ENCODE measurements at regions not wholly inside any gene's neighbourhood (a gene's known extent, or its start where the extent isn't known, plus 50 kb on each side); places are given as distances from the start of the nearest gene placed in this dataset.
"Not testable (repeated sequence)": the region's sequence is repeated elsewhere in the genome, so short reads cannot be mapped to it uniquely, and the experiment has no call there.

GRCh38 chr12:131437706-131438492, 273.0 kb upstream of the SFSWAP start:
- no peak for DNase-seq (ENCODE audit: low spot score, unreplicated experiment)
- Mint-ChIP-seq H3K27me3 (peaks cover 20% of the 10 kb centered on the region), H3K4me1 (ENCODE audit: low read depth) (peaks cover 5% of the 10 kb centered on the region), H3K9me3 (ENCODE audit: low read depth) (no peaks in the 10 kb centered on the region), H3K4me3 (ENCODE audit: low read depth) (no peak overlapping the region), H3K27ac (no peak overlapping the region), H3K36me3 (ENCODE audit: insufficient read depth) (no peaks in the 10 kb centered on the region)
- TF ChIP-seq, protein P1, sequence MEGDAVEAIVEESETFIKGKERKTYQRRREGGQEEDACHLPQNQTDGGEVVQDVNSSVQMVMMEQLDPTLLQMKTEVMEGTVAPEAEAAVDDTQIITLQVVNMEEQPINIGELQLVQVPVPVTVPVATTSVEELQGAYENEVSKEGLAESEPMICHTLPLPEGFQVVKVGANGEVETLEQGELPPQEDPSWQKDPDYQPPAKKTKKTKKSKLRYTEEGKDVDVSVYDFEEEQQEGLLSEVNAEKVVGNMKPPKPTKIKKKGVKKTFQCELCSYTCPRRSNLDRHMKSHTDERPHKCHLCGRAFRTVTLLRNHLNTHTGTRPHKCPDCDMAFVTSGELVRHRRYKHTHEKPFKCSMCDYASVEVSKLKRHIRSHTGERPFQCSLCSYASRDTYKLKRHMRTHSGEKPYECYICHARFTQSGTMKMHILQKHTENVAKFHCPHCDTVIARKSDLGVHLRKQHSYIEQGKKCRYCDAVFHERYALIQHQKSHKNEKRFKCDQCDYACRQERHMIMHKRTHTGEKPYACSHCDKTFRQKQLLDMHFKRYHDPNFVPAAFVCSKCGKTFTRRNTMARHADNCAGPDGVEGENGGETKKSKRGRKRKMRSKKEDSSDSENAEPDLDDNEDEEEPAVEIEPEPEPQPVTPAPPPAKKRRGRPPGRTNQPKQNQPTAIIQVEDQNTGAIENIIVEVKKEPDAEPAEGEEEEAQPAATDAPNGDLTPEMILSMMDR (IDR thresholded peaks at IDR 0.05; ENCODE audit: unreplicated experiment) = no peak

GRCh38 chr12:131438493-131438835, 272.4 kb upstream of the SFSWAP start:
- H3K36me3 Mint-ChIP-seq (ENCODE audit: insufficient read depth); DNase-seq (ENCODE audit: low spot score, unreplicated experiment); H3K9me3 Mint-ChIP-seq (ENCODE audit: low read depth); H3K27ac Mint-ChIP-seq; H3K4me1 Mint-ChIP-seq (ENCODE audit: low read depth); H3K4me3 Mint-ChIP-seq (ENCODE audit: low read depth): not testable (repeated sequence)
- peaks cover 20% of the 10 kb centered on the region for H3K27me3 Mint-ChIP-seq

GRCh38 chr12:131438881-131439280, 272.0 kb upstream of the SFSWAP start:
- no peak for DNase-seq (ENCODE audit: low spot score, unreplicated experiment)
- H3K4me3 Mint-ChIP-seq (ENCODE audit: low read depth) = no peak overlapping the region
- H3K4me1 Mint-ChIP-seq (ENCODE audit: low read depth) = peaks cover 5% of the 10 kb centered on the region
- H3K36me3 Mint-ChIP-seq (ENCODE audit: insufficient read depth) = no peaks in the 10 kb centered on the region
- H3K27me3 Mint-ChIP-seq = peaks cover 20% of the 10 kb centered on the region
- no peaks in the 10 kb centered on the region for H3K9me3 Mint-ChIP-seq (ENCODE audit: low read depth)
- no peak overlapping the region for H3K27ac Mint-ChIP-seq
- TF ChIP-seq, protein P1 (IDR thresholded peaks at IDR 0.05; ENCODE audit: unreplicated experiment) = peak; percentile 37

GRCh38 chr12:131439752-131440151, 271.1 kb upstream of the SFSWAP start:
- H3K4me1 Mint-ChIP-seq (ENCODE audit: low read depth); H3K4me3 Mint-ChIP-seq (ENCODE audit: low read depth); H3K36me3 Mint-ChIP-seq (ENCODE audit: insufficient read depth); H3K9me3 Mint-ChIP-seq (ENCODE audit: low read depth); DNase-seq (ENCODE audit: low spot score, unreplicated experiment); H3K27ac Mint-ChIP-seq: not testable (repeated sequence)
- H3K27me3 Mint-ChIP-seq = peaks cover 14% of the 10 kb centered on the region

DNA sequence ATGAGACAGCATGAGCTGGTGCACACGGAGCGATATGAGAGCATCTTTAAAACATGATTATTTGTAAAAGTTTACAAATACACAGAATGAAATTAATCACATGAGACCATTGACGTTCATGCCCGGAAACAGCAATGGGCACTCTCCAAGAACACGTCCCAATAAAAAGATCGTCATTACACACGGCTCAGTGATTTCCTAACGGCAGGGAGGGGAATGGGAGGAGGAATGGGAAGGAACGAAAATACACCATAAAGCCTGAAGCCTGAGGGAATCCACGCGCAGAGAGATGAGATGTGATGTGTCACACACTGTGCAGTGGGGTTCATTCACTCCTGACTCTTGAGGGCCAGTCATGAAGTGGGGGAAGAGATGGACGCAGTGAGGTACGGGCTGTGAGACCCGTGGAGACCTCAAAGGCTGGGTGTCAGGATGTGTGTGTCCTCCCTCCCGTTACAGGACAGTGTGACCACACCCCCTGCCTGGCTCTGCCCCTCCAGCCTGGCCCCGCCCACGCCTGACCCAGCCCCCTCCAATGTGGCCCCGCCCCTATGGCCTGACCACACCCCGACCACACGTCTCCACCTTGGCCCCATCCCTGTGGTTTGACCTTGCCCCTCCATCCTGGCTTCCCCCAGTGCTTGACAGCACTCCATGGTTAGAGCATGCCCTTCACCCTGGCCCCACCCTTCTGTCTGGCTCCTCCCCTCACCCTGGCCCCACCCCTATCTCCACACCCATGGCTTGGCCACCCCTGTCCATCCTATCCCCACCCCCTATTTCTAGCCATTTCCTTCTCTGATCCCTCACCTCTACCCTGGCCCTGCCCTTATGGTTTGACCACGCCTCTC, 270.5 kb upstream of the SFSWAP start:
- DNase-seq (ENCODE audit: low spot score, unreplicated experiment); H3K27me3 Mint-ChIP-seq; H3K9me3 Mint-ChIP-seq (ENCODE audit: low read depth); H3K4me3 Mint-ChIP-seq (ENCODE audit: low read depth); H3K4me1 Mint-ChIP-seq (ENCODE audit: low read depth); H3K36me3 Mint-ChIP-seq (ENCODE audit: insufficient read depth); H3K27ac Mint-ChIP-seq: not testable (repeated sequence)

DNA sequence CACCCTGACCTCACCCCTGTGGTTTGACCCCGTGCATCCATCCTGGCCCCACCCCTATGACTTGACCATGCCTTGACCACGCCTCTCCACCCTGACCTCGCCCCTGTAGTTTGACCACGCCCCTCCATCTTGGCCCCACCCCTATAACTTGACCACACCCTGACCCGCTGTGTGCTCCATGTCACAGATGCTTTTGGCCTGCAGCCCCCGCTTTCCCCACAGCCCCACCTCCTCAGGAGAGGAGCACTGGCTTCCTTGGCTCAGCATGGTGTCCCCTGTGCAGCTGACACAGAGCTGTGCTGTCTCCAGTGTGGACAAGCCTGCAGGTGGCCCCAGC, 269.9 kb upstream of the SFSWAP start:
- no peak overlapping the region for H3K27ac Mint-ChIP-seq
- H3K9me3 Mint-ChIP-seq (ENCODE audit: low read depth) = no peaks in the 10 kb centered on the region
- no peak overlapping the region for H3K4me3 Mint-ChIP-seq (ENCODE audit: low read depth)
- H3K27me3 Mint-ChIP-seq = peaks cover 6% of the 10 kb centered on the region
- TF ChIP-seq, protein P1 (IDR thresholded peaks at IDR 0.05; ENCODE audit: unreplicated experiment) = no peak
- no peaks in the 10 kb centered on the region for H3K36me3 Mint-ChIP-seq (ENCODE audit: insufficient read depth)
- DNase-seq (ENCODE audit: low spot score, unreplicated experiment) = no peak
- peaks cover 11% of the 10 kb centered on the region for H3K4me1 Mint-ChIP-seq (ENCODE audit: low read depth)
